ENCODE measurements at regions not wholly inside any gene's neighbourhood (a gene's known extent, or its start where the extent isn't known, plus 50 kb on each side); places are given as distances from the start of the nearest gene placed in this dataset.
"Not testable (repeated sequence)": the region's sequence is repeated elsewhere in the genome, so short reads cannot be mapped to it uniquely, and the experiment has no call there.

DNA sequence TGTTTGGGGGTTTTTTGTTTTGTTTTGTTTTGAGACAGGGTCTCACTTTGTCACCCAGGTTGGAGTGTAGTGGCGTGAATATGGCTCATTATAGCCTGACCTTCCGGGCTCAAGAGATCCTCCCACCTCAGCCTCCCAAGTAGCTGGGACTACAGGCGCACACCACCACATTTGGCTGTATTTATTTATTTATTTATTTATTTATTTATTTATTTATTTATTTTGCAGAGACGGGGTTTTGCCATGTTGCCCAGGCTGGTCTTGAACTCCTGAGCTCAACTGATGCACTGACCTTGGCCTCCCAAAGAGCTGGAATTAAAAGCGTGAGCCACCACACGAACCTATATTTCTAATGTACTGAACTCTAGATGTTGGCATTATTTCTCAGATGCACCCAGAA is 105.2 kb upstream of the BEND4 start:
- TF ChIP-seq, protein P1, sequence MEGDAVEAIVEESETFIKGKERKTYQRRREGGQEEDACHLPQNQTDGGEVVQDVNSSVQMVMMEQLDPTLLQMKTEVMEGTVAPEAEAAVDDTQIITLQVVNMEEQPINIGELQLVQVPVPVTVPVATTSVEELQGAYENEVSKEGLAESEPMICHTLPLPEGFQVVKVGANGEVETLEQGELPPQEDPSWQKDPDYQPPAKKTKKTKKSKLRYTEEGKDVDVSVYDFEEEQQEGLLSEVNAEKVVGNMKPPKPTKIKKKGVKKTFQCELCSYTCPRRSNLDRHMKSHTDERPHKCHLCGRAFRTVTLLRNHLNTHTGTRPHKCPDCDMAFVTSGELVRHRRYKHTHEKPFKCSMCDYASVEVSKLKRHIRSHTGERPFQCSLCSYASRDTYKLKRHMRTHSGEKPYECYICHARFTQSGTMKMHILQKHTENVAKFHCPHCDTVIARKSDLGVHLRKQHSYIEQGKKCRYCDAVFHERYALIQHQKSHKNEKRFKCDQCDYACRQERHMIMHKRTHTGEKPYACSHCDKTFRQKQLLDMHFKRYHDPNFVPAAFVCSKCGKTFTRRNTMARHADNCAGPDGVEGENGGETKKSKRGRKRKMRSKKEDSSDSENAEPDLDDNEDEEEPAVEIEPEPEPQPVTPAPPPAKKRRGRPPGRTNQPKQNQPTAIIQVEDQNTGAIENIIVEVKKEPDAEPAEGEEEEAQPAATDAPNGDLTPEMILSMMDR (IDR thresholded peaks at IDR 0.05) = not testable (repeated sequence)
- not testable (repeated sequence) for TF ChIP-seq POLR2A (IDR thresholded peaks at IDR 0.05)

All from esophagus squamous epithelium (tissue), 4 donors.